GM21360 (cell line): ENCODE measurements at regions not wholly inside any gene's neighbourhood (a gene's known extent, or its start where the extent isn't known, plus 50 kb on each side); places are given as distances from the start of the nearest gene placed in this dataset.
A peak's percentile ranks its signal among the peaks of the same experiment; 100 is the strongest.

Experiments
- ATAC-seq: cut with Tn5 transposase; IDR thresholded peaks from one replicate; pipeline ENCODE4 v1.9.1; 2021; ENCODE audit warnings: mild to moderate bottlenecking, moderate library complexity; ENCODE audit not compliant: unreplicated experiment

GRCh38 chr2:67948506-67948905 is 114.3 kb downstream of the C1D start:
- ATAC-seq, result no peak

GRCh38 chr2:67950018-67950417 is 112.8 kb downstream of the C1D start:
- ATAC-seq, result no peak

- no peak for ATAC-seq
These were observed 111.9 kb downstream of the C1D start for GRCh38 chr2:67950919-67951318.

- peak; percentile 62 for ATAC-seq
These were observed 110.7 kb downstream of the C1D start for GRCh38 chr2:67952066-67952465.

GRCh38 chr2:67954093-67954748 is 108.6 kb downstream of the C1D start:
- ATAC-seq, result no peak

GRCh38 chr2:67955748-67956603 is 106.8 kb downstream of the C1D start:
- no peak for ATAC-seq

GRCh38 chr2:67965246-67965645 is 97.6 kb downstream of the C1D start:
- ATAC-seq, result no peak

- ATAC-seq, result no peak
These were observed 92.7 kb downstream of the C1D start for GRCh38 chr2:67970071-67970470.

- ATAC-seq, result no peak
These were observed 92.3 kb downstream of the C1D start for GRCh38 chr2:67970542-67970941.

GRCh38 chr2:67974559-67975430 is 88.0 kb downstream of the C1D start:
- ATAC-seq, result no peak

- ATAC-seq, result no peak
These were observed 85.3 kb downstream of the C1D start for GRCh38 chr2:67977464-67977863.

- no peak for ATAC-seq
These were observed 79.8 kb downstream of the C1D start for GRCh38 chr2:67982956-67983355.

GRCh38 chr2:67984600-67984999 is 78.2 kb downstream of the C1D start:
- ATAC-seq, result no peak

GRCh38 chr2:67985586-67985985 is 77.2 kb downstream of the C1D start:
- ATAC-seq, result no peak

- no peak for ATAC-seq
These were observed 76.5 kb downstream of the C1D start for GRCh38 chr2:67986258-67986657.
